ENCODE measurements at regions not wholly inside any gene's neighbourhood (a gene's known extent, or its start where the extent isn't known, plus 50 kb on each side); places are given as distances from the start of the nearest gene placed in this dataset.
"Not testable (repeated sequence)": the region's sequence is repeated elsewhere in the genome, so short reads cannot be mapped to it uniquely, and the experiment has no call there.

DNA sequence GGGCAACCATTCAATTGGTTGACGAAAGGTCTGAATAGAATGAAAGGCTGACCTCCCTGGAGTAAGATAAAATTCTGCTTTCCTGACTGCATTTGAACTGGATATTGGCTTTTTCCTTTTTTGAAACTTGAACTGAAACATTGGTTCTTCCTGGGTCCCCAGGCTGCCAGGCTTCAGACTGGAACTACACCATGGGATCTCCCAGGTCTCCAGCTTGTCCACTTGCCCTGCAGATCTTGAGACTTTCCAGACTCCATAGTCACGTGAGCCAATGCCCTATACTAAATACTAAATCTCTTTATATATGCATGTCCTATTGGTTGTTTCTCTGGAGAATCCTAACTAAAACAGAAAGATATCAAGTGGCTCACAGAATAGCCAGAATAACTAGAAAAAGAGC lies 118.7 kb upstream of the KRR1 start:
- no peak for DNase-seq (ENCODE audit: low read depth in 3 of 3, low spot score in 2 of 3)

DNA sequence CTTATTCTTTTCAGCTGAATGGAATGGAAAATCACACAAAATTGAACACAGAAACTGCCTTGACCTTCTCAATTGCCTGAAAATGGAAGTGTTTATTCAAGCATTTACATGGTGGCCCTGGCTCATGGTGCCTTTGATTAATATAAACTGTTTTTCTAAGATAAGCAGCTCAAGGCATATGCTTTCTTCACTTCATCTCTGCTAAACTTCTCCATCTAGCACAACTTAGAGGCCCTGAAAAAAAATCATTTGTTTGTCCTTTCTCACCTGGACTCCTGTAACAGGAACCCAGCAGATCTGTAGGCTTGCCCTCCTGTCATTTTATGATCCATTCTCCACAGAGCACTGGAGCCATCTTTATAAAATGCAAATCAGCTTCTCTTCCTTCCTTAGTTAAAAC lies 117.5 kb upstream of the KRR1 start:
- DNase-seq (ENCODE audit: low read depth in 3 of 3, low spot score in 2 of 3): no peak

DNA sequence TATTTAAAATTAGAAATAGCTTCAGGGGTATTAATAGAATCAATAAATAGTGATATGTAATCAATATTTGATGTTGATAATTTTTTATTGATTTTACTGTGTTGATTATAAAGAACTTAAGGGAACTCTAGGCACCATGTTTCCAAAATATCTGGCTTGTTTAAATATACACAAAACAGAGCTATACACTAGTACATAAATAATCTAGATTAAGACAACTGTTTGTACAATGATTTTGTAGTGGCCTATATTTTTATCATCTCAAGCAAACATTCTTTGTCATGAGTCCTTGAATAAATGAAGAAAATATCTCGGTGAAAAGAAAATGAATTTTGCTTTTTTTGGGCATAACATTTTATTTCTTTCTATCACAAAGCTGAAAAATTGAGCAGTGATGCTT lies 117.1 kb upstream of the KRR1 start:
- no peak for DNase-seq (ENCODE audit: low read depth in 3 of 3, low spot score in 2 of 3)

DNA sequence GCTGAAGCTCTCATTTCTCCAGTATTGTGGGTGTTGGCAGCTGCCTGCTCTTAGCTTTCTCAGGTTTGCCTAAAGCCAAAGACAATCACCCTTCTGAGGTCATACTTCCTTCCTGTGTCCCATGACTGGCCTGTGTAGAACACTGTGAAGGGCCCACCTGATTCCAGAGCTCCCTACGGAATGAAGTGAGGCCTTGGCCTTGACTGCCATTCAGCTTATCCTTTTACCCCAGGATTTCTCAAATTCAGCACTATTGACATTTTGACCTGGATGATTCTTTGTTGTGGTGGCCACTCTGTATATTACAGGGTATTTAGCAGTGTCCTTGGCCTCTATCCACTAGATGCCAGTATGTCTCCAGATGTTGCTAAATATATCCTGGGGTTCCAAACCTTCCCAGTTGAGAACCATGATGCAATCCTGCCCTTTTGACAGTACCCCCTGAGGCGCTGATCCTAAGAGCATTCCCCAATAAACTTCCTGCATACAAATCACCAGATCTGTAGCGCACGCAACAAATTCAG lies 112.3 kb upstream of the KRR1 start:
- no peak for DNase-seq (ENCODE audit: low read depth in 3 of 3, low spot score in 2 of 3)

GRCh38 chr12:75622492-75622891 lies 111.1 kb upstream of the KRR1 start:
- no peak for DNase-seq (ENCODE audit: low read depth in 3 of 3, low spot score in 2 of 3)

DNA sequence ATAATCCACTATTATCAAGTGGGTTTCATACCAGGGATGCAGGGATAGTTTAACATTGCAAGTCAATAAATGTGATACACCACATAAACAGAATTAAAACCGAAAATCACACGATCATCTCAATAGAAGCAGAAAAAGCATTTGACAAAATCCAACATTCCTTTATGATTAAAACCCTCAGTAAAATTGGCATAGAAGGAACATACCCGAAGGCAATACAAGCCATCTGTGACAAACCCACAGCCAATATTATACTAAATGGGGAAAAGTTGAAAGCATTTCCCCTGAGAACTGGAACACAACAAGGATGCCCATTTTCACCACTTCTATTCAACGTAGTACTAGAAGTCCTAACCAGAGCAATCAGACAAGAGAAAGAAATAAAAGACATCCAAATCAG lies 103.0 kb upstream of the KRR1 start:
- DNase-seq (ENCODE audit: low read depth in 3 of 3, low spot score in 2 of 3): not testable (repeated sequence)

DNA sequence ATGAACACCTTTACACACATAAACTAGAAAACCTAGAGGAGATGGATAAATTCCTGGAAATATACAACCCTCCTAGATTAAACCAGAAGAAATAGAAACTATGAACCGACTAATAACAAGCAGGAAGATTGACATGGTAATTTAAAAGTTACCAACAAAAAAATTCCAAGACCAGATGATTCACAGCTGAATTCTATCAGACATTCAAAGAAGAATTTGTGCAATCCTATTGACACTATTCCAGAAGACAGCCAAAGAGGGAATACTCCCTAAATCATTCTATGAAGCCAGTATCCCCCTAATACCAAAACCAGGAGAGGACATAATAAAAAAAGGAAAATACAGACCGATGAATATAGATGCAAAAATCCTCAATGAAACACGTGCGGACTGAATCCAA lies 102.6 kb upstream of the KRR1 start:
- no peak for DNase-seq (ENCODE audit: low read depth in 3 of 3, low spot score in 2 of 3)

DNA sequence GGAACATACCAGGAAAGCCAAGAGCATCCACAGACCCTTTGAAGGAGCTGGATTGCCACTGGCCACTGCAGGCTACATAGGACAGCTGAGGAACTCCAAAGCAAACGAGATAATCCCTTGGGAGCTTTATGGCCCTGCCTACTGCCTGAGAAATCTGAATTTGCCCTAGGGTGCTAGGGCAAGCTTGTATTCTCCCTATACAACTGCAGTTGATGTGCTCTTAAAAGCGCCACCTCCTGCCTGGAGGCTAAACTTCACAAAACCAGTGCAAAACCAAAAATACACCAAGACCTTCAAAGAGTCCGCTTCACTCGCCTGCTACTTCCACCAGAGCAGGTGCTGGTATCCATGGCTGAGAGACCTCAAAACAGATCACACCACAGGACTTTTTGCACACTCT lies 99.6 kb upstream of the KRR1 start:
- no peak for DNase-seq (ENCODE audit: low read depth in 3 of 3, low spot score in 2 of 3)

DNA sequence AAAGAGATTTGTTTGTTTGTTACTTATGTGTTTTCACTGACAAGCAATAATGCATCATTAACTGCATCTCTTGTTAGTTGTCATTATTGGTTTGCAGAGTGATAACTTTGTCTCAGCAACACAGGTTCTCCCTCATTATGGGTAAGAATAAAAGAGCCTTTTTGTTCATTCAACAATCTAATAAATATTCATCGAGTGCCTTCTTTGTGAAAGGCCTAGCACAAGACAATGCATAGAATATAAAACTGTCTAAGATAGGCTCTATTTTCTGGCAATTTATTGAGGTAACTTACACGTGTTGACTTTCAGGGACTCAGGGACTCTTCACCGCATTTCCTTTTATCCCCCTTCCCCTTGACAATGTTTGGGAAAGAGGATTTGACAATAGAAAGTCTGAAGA lies 95.5 kb upstream of the KRR1 start:
- DNase-seq (ENCODE audit: low read depth in 3 of 3, low spot score in 2 of 3): no peak

- no peak for DNase-seq (ENCODE audit: low read depth in 3 of 3, low spot score in 2 of 3)
Measured at GRCh38 chr12:75606151-75606550, 94.7 kb upstream of the KRR1 start.

- DNase-seq (ENCODE audit: low read depth in 3 of 3, low spot score in 2 of 3): no peak
Measured at GRCh38 chr12:75603475-75603874, 92.1 kb upstream of the KRR1 start.

GRCh38 chr12:75602106-75602505 lies 90.7 kb upstream of the KRR1 start:
- DNase-seq (ENCODE audit: low read depth in 3 of 3, low spot score in 2 of 3): no peak

DNA sequence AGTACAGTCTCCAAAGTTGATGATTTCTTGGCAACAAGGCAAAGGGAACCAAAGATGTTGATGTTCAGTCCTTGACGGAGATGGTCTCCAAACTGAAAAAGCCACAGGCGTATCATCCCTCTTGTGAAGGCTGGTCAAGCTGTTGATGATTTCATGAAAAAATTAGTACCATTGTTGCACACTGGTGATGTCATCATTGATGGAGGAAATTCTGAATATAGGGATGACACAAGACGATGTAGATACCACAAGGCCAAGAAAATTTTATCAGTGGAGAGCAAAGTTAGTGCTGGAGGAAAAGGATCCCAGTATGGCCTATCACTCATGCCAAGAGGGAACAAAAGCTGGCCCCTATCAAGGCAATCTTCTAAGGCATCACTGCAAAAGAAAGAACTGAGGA lies 88.7 kb upstream of the KRR1 start:
- no peak for DNase-seq (ENCODE audit: low read depth in 3 of 3, low spot score in 2 of 3)

- DNase-seq (ENCODE audit: low read depth in 3 of 3, low spot score in 2 of 3): no peak
Measured at GRCh38 chr12:75599061-75599460, 87.7 kb upstream of the KRR1 start.

GRCh38 chr12:75596406-75596805 lies 85.0 kb upstream of the KRR1 start:
- DNase-seq (ENCODE audit: low read depth in 3 of 3, low spot score in 2 of 3): no peak

GRCh38 chr12:75592638-75593335 lies 81.4 kb upstream of the KRR1 start:
- no peak for DNase-seq (ENCODE audit: low read depth in 3 of 3, low spot score in 2 of 3)

DNA sequence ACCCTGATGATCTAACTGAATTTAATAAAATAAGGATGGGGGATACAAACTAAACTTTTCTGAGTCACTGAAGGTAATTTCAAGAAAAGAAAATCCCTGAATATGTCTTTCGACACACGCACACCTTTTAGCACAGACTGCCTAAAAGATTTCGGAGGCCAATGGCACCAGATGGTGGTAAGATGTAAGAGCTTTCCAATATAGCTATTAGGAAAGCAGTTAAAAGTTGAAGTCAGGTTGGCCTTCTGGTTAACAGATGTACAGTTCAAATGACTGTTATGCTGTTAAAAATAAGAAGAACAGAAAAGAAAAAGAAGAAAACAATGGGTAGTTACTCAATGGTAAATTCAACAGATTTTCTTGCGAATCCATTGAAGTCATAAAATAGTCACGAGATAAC lies 80.7 kb upstream of the KRR1 start:
- DNase-seq (ENCODE audit: low read depth in 3 of 3, low spot score in 2 of 3): no peak

GRCh38 chr12:75591628-75592027 lies 80.2 kb upstream of the KRR1 start:
- peak in 1 of 3 donors; percentile 29 for DNase-seq (ENCODE audit: low read depth in 3 of 3, low spot score in 2 of 3)

DNA sequence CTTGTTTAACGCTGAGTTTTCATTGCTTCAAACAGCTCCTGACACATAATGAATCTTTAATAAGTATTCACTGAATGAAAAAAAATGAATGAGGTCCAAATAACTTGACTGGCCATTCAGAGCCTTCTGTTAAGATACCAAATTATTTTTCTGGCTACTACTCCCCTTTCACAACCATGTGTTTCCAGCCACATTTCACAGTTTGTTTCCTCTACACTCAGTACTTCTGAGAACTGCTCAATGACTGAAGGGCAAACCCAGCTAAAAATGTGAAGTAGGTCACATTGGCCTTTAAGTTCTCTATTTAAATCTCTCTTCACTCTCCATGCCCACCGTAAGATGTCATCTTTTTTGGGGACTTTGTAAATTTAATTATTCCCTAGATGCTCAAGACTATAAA lies 78.4 kb upstream of the KRR1 start:
- DNase-seq (ENCODE audit: low read depth in 3 of 3, low spot score in 2 of 3): no peak

GRCh38 chr12:75587340-75588106 lies 76.1 kb upstream of the KRR1 start:
- DNase-seq (ENCODE audit: low read depth in 3 of 3, low spot score in 2 of 3): no peak

GRCh38 chr12:75585330-75585729 lies 73.9 kb upstream of the KRR1 start:
- no peak for DNase-seq (ENCODE audit: low read depth in 3 of 3, low spot score in 2 of 3)

GRCh38 chr12:75583355-75583754 lies 71.9 kb upstream of the KRR1 start:
- no peak for DNase-seq (ENCODE audit: low read depth in 3 of 3, low spot score in 2 of 3)

Data from right renal cortex interstitium (tissue), 3 donors.